Hepatocyte (in vitro differentiated cells): ENCODE measurements at regions not wholly inside any gene's neighbourhood (a gene's known extent, or its start where the extent isn't known, plus 50 kb on each side); places are given as distances from the start of the nearest gene placed in this dataset.

Source experiments
- DNase-seq: peaks from one replicate; pipeline ENCODE4 v3.0.0-alpha.2; 2016; ENCODE audit warnings: low spot score
- H2AFZ ChIP-seq: fragments of 200-600 bp; sonication (generic); 2 replicates; pipeline ENCODE4 v1.6.0; 2016; ENCODE audit warnings: antibody characterized with exemption, mild to moderate bottlenecking
- H3K27ac ChIP-seq: fragments of 200-600 bp; sonication (generic); 2 replicates; pipeline ENCODE4 v1.5.1; 2016; ENCODE audit warnings: mild to moderate bottlenecking
- H3K27me3 ChIP-seq: fragments of 200-600 bp; sonication (generic); 2 replicates; pipeline ENCODE4 v1.6.1; 2016
- H3K36me3 ChIP-seq: fragments of 200-600 bp; sonication (generic); replicated peaks from 2 replicates; pipeline ENCODE4 v1.5.1; 2016; ENCODE audit warnings: low read depth; ENCODE audit not compliant: insufficient read depth
- H3K4me1 ChIP-seq: fragments of 200-600 bp; sonication (generic); 2 replicates; pipeline ENCODE4 v1.5.1; 2016; ENCODE audit warnings: mild to moderate bottlenecking, moderate library complexity; ENCODE audit not compliant: insufficient read depth
- H3K4me2 ChIP-seq: fragments of 200-600 bp; sonication (generic); 2 replicates; pipeline ENCODE4 v1.6.0; 2016
- H3K4me3 ChIP-seq: fragments of 200-600 bp; sonication (generic); 2 replicates; pipeline ENCODE4 v1.5.1; 2016; ENCODE audit warnings: mild to moderate bottlenecking
- H3K79me2 ChIP-seq: fragments of 200-600 bp; sonication (generic); 2 replicates; pipeline ENCODE4 v1.6.0; 2017; ENCODE audit warnings: mild to moderate bottlenecking
- H3K9me2 ChIP-seq: fragments of 200-600 bp; sonication (generic); replicated peaks from 2 replicates; pipeline ENCODE4 v1.6.0; 2017; ENCODE audit warnings: mild to moderate bottlenecking; ENCODE audit not compliant: insufficient read depth
- H3K9me3 ChIP-seq: fragments of 200-600 bp; sonication (generic); 2 replicates; pipeline ENCODE4 v1.5.1; 2016; ENCODE audit warnings: low read depth, mild to moderate bottlenecking
- H4K20me1 ChIP-seq: fragments of 200-600 bp; sonication (generic); 2 replicates; pipeline ENCODE4 v1.6.0; 2016; ENCODE audit warnings: mild to moderate bottlenecking; ENCODE audit not compliant: insufficient read depth, poor library complexity, severe bottlenecking
- CTCF ChIP-seq: fragments of 200-600 bp; sonication (generic); IDR thresholded peaks from 2 replicates; pipeline ENCODE4 v1.5.1; 2016; ENCODE audit warnings: antibody characterized with exemption, mild to moderate bottlenecking; ENCODE audit not compliant: poor library complexity
- EZH2 ChIP-seq: fragments of 200-600 bp; sonication (generic); IDR thresholded peaks from 2 replicates; pipeline ENCODE4 v1.6.1; 2016; ENCODE audit warnings: antibody characterized with exemption, mild to moderate bottlenecking, borderline replicate concordance
- EZH2phosphoT487 ChIP-seq: fragments of 200-600 bp; sonication (generic); IDR thresholded peaks from one replicate; pipeline ENCODE4 v1.6.1; 2018; ENCODE audit warnings: antibody characterized with exemption, mild to moderate bottlenecking, low read depth, moderate library complexity; ENCODE audit not compliant: unreplicated experiment, severe bottlenecking
- WGBS: methylation state at CpG from one replicate; pipeline ENCODE4 v1.1.6; 2016; ENCODE audit warnings: low lambda C conversion rate; ENCODE audit errors: missing lambda C conversion rate; 5-methylcytosine and 5-hydroxymethylcytosine counted together

DNA sequence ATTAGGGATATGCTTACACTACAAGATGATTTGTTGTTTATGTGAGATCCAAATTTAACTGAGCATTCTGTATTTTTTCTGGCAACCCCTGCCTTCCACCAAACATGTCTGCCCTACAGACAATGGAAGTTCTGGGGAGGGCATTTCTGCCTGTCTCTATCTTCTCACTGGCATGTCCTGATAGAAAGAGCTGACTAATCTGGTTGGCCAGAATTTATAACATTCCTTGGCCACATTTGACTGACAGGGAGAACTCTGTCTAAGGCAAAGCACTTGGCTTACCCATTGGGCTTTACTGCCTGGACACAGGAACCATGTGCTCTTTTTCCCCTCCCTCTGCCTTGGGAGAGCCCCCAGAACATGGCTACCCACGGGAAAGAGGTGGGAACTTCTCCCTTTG, 70.6 kb upstream of the TMEM178A start:
- Histone ChIP-seq H3K9me2 (no peaks in the 10 kb centered on the region), H3K4me3 (no peak overlapping the region), H3K4me2 (no peak overlapping the region), H3K27ac (no peak overlapping the region), H3K9me3 (no peaks in the 10 kb centered on the region), H3K36me3 (no peaks in the 10 kb centered on the region), H3K4me1 (no peaks in the 10 kb centered on the region), H4K20me1 (no peaks in the 10 kb centered on the region), H3K27me3 (no peaks in the 10 kb centered on the region), H3K79me2 (no peaks in the 10 kb centered on the region), H2AFZ (no peak overlapping the region)
- WGBS: 88% methylated on average over 1 of the region's 1 CpG
- TF ChIP-seq CTCF (no peak), EZH2 (no peak), EZH2phosphoT487 (no peak)
- no peak for DNase-seq

DNA sequence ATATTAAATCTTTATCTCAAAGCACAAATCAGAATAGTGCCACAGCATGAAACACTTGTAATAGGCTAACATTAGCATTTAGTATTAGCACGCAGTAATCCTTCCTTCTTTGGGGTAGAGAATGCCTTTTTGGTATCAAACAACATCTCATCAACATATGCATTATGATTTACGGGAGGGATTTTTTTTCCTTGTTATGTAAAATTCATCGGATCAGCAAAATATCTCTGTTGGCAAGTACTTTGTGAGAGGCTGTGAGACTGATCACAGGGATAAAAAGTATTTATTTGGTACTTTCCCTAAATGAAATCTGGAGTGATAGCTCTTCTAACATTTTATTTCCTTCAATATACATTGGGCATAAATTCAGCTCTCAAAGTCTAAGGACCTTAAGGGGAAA, 68.4 kb upstream of the TMEM178A start:
- TF ChIP-seq CTCF: no peak
- TF ChIP-seq EZH2phosphoT487: no peak
- TF ChIP-seq EZH2: no peak
- Histone ChIP-seq H3K27me3 (no peaks in the 10 kb centered on the region), H2AFZ (no peak overlapping the region), H3K79me2 (no peaks in the 10 kb centered on the region), H3K4me1 (no peaks in the 10 kb centered on the region), H3K9me3 (no peaks in the 10 kb centered on the region), H3K9me2 (no peaks in the 10 kb centered on the region), H4K20me1 (no peaks in the 10 kb centered on the region), H3K4me2 (no peak overlapping the region), H3K27ac (no peak overlapping the region), H3K4me3 (no peak overlapping the region), H3K36me3 (no peaks in the 10 kb centered on the region)
- 94% methylated on average over 3 of the region's 3 CpGs for WGBS
- DNase-seq: no peak

- no peaks in the 10 kb centered on the region for H3K4me1 ChIP-seq
- H2AFZ ChIP-seq: no peak overlapping the region
- TF ChIP-seq CTCF: no peak
- TF ChIP-seq EZH2phosphoT487: no peak
- TF ChIP-seq EZH2: no peak
- no peaks in the 10 kb centered on the region for H3K27me3 ChIP-seq
- no peak overlapping the region for H3K4me2 ChIP-seq
- H3K4me3 ChIP-seq: no peak overlapping the region
- H3K79me2 ChIP-seq: no peaks in the 10 kb centered on the region
- 100% methylated on average over 1 of the region's 1 CpG for WGBS
- H4K20me1 ChIP-seq: no peaks in the 10 kb centered on the region
- H3K9me2 ChIP-seq: no peaks in the 10 kb centered on the region
- no peaks in the 10 kb centered on the region for H3K9me3 ChIP-seq
- no peak overlapping the region for H3K27ac ChIP-seq
- DNase-seq: no peak
- no peaks in the 10 kb centered on the region for H3K36me3 ChIP-seq
Measured at GRCh38 chr2:39602616-39603015, 63.1 kb upstream of the TMEM178A start.

- no peaks in the 10 kb centered on the region for H4K20me1 ChIP-seq
- no peaks in the 10 kb centered on the region for H3K36me3 ChIP-seq
- no peaks in the 10 kb centered on the region for H3K4me1 ChIP-seq
- no peaks in the 10 kb centered on the region for H3K79me2 ChIP-seq
- H3K4me2 ChIP-seq: no peak overlapping the region
- no peaks in the 10 kb centered on the region for H3K9me3 ChIP-seq
- H3K9me2 ChIP-seq: no peaks in the 10 kb centered on the region
- DNase-seq: no peak
- WGBS: 55% methylated on average over 2 of the region's 2 CpGs
- no peak for TF ChIP-seq EZH2
- no peak for TF ChIP-seq CTCF
- TF ChIP-seq EZH2phosphoT487: no peak
- H3K4me3 ChIP-seq: no peak overlapping the region
- H3K27ac ChIP-seq: no peak overlapping the region
- H2AFZ ChIP-seq: no peak overlapping the region
- no peaks in the 10 kb centered on the region for H3K27me3 ChIP-seq
Measured at GRCh38 chr2:39603436-39603835, 62.3 kb upstream of the TMEM178A start.
